Fibroblast of lung (primary cell): ENCODE measurements at regions not wholly inside any gene's neighbourhood (a gene's known extent, or its start where the extent isn't known, plus 50 kb on each side); places are given as distances from the start of the nearest gene placed in this dataset.

Source experiments
- DNase-seq, 2 donors: peaks; one replicate each; pipeline versions ENCODE4 v3.0.0 to v3.0.0-alpha.2; 2010; ENCODE audit warnings: low read depth in 2 of 2
- H2AFZ ChIP-seq: 2 replicates; pipeline ENCODE4 v1.5.1; 2012; ENCODE audit warnings: low read length, control low read depth, inconsistent platforms
- H3K27ac ChIP-seq: 2 replicates; pipeline ENCODE4 v1.5.1; 2011; ENCODE audit warnings: low read length, control low read depth; ENCODE audit not compliant: insufficient read depth
- H3K27me3 ChIP-seq: 2 replicates; pipeline ENCODE4 v1.5.1; 2011; ENCODE audit warnings: mild to moderate bottlenecking, low read length; ENCODE audit not compliant: control insufficient read depth, insufficient read depth
- H3K36me3 ChIP-seq: 2 replicates; pipeline ENCODE4 v1.5.1; 2011; ENCODE audit warnings: low read length; ENCODE audit not compliant: control insufficient read depth, insufficient read depth
- H3K4me1 ChIP-seq: 2 replicates; pipeline ENCODE4 v1.5.1; 2011; ENCODE audit warnings: low read length; ENCODE audit not compliant: control insufficient read depth, insufficient read depth; ENCODE audit errors: extremely low read depth
- H3K4me2 ChIP-seq: 2 replicates; pipeline ENCODE4 v1.5.1; 2011; ENCODE audit warnings: low read length, control low read depth; ENCODE audit not compliant: insufficient read depth; ENCODE audit errors: extremely low read depth
- H3K4me3 ChIP-seq, 4 experiments: fragments of 200-600 bp in 1 of 4; sonication (generic) in 1 of 4; replicated peaks in 1 of 4; 2 replicates each; pipeline ENCODE4 v1.5.1; 2011 to 2016; ENCODE audit warnings: low read length in 4 of 4, low read depth in 3 of 4, mild to moderate bottlenecking in 3 of 4, control low read depth in 2 of 4, inconsistent platforms in 1 of 4, mixed read lengths in 1 of 4; ENCODE audit not compliant: insufficient read depth in 1 of 4; ENCODE audit errors: control extremely low read depth in 1 of 4
- H3K79me2 ChIP-seq: 2 replicates; pipeline ENCODE4 v1.5.1; 2012; ENCODE audit warnings: mild to moderate bottlenecking, low read length, inconsistent platforms; ENCODE audit not compliant: control insufficient read depth, insufficient read depth
- H3K9ac ChIP-seq: 2 replicates; pipeline ENCODE4 v1.5.1; 2011; ENCODE audit warnings: mild to moderate bottlenecking, low read length, control low read depth; ENCODE audit not compliant: insufficient read depth
- H3K9me3 ChIP-seq: 2 replicates; pipeline ENCODE4 v1.5.1; 2012; ENCODE audit warnings: low read depth, low read length; ENCODE audit not compliant: control insufficient read depth, insufficient read depth
- H4K20me1 ChIP-seq: 2 replicates; pipeline ENCODE4 v1.5.1; 2011; ENCODE audit warnings: low read length; ENCODE audit not compliant: control insufficient read depth, insufficient read depth; ENCODE audit errors: extremely low read depth
- CTCF ChIP-seq, 2 donors: IDR thresholded peaks in 1 of 2; conservative IDR thresholded peaks in 1 of 2; 1 replicate in 1 of 2; 2 replicates in 1 of 2; pipeline ENCODE4 v1.5.1; 2011 to 2012; ENCODE audit warnings: low read length in 2 of 2, control low read depth in 1 of 2, inconsistent platforms in 1 of 2, low read depth in 1 of 2, mild to moderate bottlenecking in 1 of 2
- EZH2 ChIP-seq: IDR thresholded peaks from 2 replicates; pipeline ENCODE4 v1.5.1; 2012; ENCODE audit warnings: low read length, control low read depth, mild to moderate bottlenecking; ENCODE audit errors: missing control alignments

GRCh38 chr1:14487671-14488070 is 110.8 kb upstream of the KAZN start:
- Histone ChIP-seq H3K36me3 (no peaks in the 10 kb centered on the region), H3K4me1 (peaks cover 5% of the 10 kb centered on the region), H2AFZ (no peak overlapping the region), H3K4me2 (peak overlapping the region; percentile 52), H3K79me2 (no peaks in the 10 kb centered on the region), H3K27me3 (no peaks in the 10 kb centered on the region), H3K9me3 (no peaks in the 10 kb centered on the region), H3K9ac (no peak overlapping the region), H3K27ac (no peak overlapping the region), H3K4me3 (no peak overlapping the region), H4K20me1 (no peaks in the 10 kb centered on the region)
- peak in 1 of 2 donors; percentile 64 for DNase-seq
- TF ChIP-seq EZH2, result no peak
- no peak for TF ChIP-seq CTCF (conservative IDR thresholded peaks at IDR 0.05 in 1 of 2, IDR thresholded peaks at IDR 0.05 in 1 of 2; ENCODE audit: low read depth in 1 of 2, low read length in 2 of 2)

- no peaks in the 10 kb centered on the region for H3K79me2 ChIP-seq
- no peak overlapping the region for H2AFZ ChIP-seq
- H3K4me2 ChIP-seq, result no peak overlapping the region
- H3K4me1 ChIP-seq, result no peaks in the 10 kb centered on the region
- no peak overlapping the region for H3K9ac ChIP-seq
- DNase-seq, result no peak
- no peak for TF ChIP-seq EZH2
- no peak for TF ChIP-seq CTCF (conservative IDR thresholded peaks at IDR 0.05 in 1 of 2, IDR thresholded peaks at IDR 0.05 in 1 of 2; ENCODE audit: low read depth in 1 of 2, low read length in 2 of 2)
- H3K36me3 ChIP-seq, result no peaks in the 10 kb centered on the region
- H3K9me3 ChIP-seq, result no peaks in the 10 kb centered on the region
- no peak overlapping the region for H3K27ac ChIP-seq
- H3K27me3 ChIP-seq, result no peaks in the 10 kb centered on the region
- H3K4me3 ChIP-seq, result no peak overlapping the region
- H4K20me1 ChIP-seq, result no peaks in the 10 kb centered on the region
Observed at GRCh38 chr1:14494911-14495310, 103.6 kb upstream of the KAZN start.

- Histone ChIP-seq H3K79me2 (no peaks in the 10 kb centered on the region), H3K9ac (no peak overlapping the region), H3K9me3 (no peaks in the 10 kb centered on the region), H4K20me1 (no peaks in the 10 kb centered on the region), H3K36me3 (no peaks in the 10 kb centered on the region), H3K4me3 (no peak overlapping the region), H3K4me1 (no peaks in the 10 kb centered on the region), H2AFZ (no peak overlapping the region), H3K4me2 (no peak overlapping the region), H3K27ac (no peak overlapping the region), H3K27me3 (no peaks in the 10 kb centered on the region)
- TF ChIP-seq CTCF (conservative IDR thresholded peaks at IDR 0.05 in 1 of 2, IDR thresholded peaks at IDR 0.05 in 1 of 2; ENCODE audit: low read depth in 1 of 2, low read length in 2 of 2) (no peak), EZH2 (no peak)
- DNase-seq, result no peak
Observed at GRCh38 chr1:14495381-14495780, 103.1 kb upstream of the KAZN start.
